Cardiac fibroblast (primary cell): ENCODE measurements at regions not wholly inside any gene's neighbourhood (a gene's known extent, or its start where the extent isn't known, plus 50 kb on each side); places are given as distances from the start of the nearest gene placed in this dataset.

Source experiments
- DNase-seq, 2 donors: peaks; one replicate each; pipeline versions ENCODE4 v3.0.0 to v3.0.0-alpha.2; 2010; ENCODE audit warnings: low read depth in 2 of 2
- H3K4me3 ChIP-seq, 2 donors: replicated peaks in 1 of 2; 1 replicate in 1 of 2; 2 replicates in 1 of 2; pipeline ENCODE4 v1.5.1; 2011; ENCODE audit warnings: low read depth in 2 of 2, low read length in 2 of 2, mild to moderate bottlenecking in 2 of 2, moderate library complexity in 1 of 2
- CTCF ChIP-seq: IDR thresholded peaks from one replicate; pipeline ENCODE4 v1.5.1; 2011; ENCODE audit warnings: low read depth, mild to moderate bottlenecking, low read length, inconsistent platforms

- no peak overlapping the region for H3K4me3 ChIP-seq
- no peak for DNase-seq
- TF ChIP-seq CTCF = no peak
These were observed 124.0 kb downstream of the SPTSSA start for GRCh38 chr14:34338056-34338455.

GRCh38 chr14:34336501-34336900 is 125.5 kb downstream of the SPTSSA start:
- TF ChIP-seq CTCF = no peak
- no peak for DNase-seq
- no peak overlapping the region for H3K4me3 ChIP-seq

GRCh38 chr14:34335968-34336367 is 126.1 kb downstream of the SPTSSA start:
- DNase-seq = no peak
- TF ChIP-seq CTCF = no peak

GRCh38 chr14:34334329-34334728 is 127.7 kb downstream of the SPTSSA start:
- no peak for TF ChIP-seq CTCF
- DNase-seq = no peak
- no peak overlapping the region for H3K4me3 ChIP-seq

More at GRCh38 chr14:34335968-34336367, 126.1 kb downstream of the SPTSSA start:
- H3K4me3 ChIP-seq = no peak overlapping the region

- TF ChIP-seq CTCF = peak; percentile 88
- peak; percentile 56 to 67 for DNase-seq
- no peak overlapping the region for H3K4me3 ChIP-seq
These were observed 130.1 kb downstream of the SPTSSA start for GRCh38 chr14:34331728-34332623.

- TF ChIP-seq CTCF = no peak
- H3K4me3 ChIP-seq = no peak overlapping the region
- no peak for DNase-seq
These were observed 131.2 kb downstream of the SPTSSA start for GRCh38 chr14:34330846-34331245.
